OCI-LY7 (cell line): ENCODE measurements at regions not wholly inside any gene's neighbourhood (a gene's known extent, or its start where the extent isn't known, plus 50 kb on each side); places are given as distances from the start of the nearest gene placed in this dataset.

Experiments
- EZH2phosphoT487 ChIP-seq: fragments of 200-600 bp; sonication (generic); IDR thresholded peaks from 2 replicates; pipeline ENCODE4 v1.6.1; 2018; ENCODE audit warnings: low read depth, borderline replicate concordance, mild to moderate bottlenecking, mixed run types, antibody characterized with exemption, low read length, moderate library complexity, mixed read lengths
- TF ChIP-seq, protein P1 (sequence below): fragments of 200-600 bp; sonication (generic); conservative IDR thresholded peaks from 2 replicates; pipeline ENCODE4 v1.5.1; 2014; ENCODE audit warnings: mild to moderate bottlenecking, antibody characterized with exemption, low read length, moderate library complexity, mixed read lengths

DNA sequence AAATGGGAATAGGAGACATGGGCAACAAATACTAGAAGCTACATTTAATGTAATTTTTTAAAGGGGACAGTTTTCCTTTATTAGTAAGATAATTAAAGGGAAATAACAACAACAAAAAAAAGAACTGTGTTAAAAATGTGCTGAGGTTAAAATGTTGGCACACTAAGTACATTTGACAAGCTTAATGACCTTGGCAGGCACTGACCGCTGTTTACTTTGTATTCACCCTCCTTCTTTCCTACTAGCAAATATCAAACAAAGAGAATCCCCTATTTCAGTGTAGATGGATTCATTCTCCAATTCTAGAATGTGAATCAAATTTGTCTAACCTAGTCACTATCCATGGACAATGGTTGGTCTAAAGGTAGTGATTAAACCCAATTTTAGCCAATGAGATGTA lies 77.5 kb upstream of the TOMM7 start:
- TF ChIP-seq, protein P1, sequence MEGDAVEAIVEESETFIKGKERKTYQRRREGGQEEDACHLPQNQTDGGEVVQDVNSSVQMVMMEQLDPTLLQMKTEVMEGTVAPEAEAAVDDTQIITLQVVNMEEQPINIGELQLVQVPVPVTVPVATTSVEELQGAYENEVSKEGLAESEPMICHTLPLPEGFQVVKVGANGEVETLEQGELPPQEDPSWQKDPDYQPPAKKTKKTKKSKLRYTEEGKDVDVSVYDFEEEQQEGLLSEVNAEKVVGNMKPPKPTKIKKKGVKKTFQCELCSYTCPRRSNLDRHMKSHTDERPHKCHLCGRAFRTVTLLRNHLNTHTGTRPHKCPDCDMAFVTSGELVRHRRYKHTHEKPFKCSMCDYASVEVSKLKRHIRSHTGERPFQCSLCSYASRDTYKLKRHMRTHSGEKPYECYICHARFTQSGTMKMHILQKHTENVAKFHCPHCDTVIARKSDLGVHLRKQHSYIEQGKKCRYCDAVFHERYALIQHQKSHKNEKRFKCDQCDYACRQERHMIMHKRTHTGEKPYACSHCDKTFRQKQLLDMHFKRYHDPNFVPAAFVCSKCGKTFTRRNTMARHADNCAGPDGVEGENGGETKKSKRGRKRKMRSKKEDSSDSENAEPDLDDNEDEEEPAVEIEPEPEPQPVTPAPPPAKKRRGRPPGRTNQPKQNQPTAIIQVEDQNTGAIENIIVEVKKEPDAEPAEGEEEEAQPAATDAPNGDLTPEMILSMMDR: no peak
- TF ChIP-seq EZH2phosphoT487: no peak
